HEK293T (cell line): ENCODE measurements at regions not wholly inside any gene's neighbourhood (a gene's known extent, or its start where the extent isn't known, plus 50 kb on each side); places are given as distances from the start of the nearest gene placed in this dataset.

Source experiments
- FOXM1 ChIP-seq: fragments of 450-650 bp; IDR thresholded peaks from 2 replicates; pipeline ENCODE4 v1.6.1; 2017; ENCODE audit warnings: mild to moderate bottlenecking, borderline replicate concordance
- LEF1 ChIP-seq: fragments of 450-650 bp; IDR thresholded peaks from 2 replicates; pipeline ENCODE4 v1.6.1; 2017; ENCODE audit warnings: mild to moderate bottlenecking, borderline replicate concordance
- SUZ12 ChIP-seq: fragments of 450-650 bp; IDR thresholded peaks from 2 replicates; pipeline ENCODE4 v1.6.1; 2016; ENCODE audit warnings: mild to moderate bottlenecking

DNA sequence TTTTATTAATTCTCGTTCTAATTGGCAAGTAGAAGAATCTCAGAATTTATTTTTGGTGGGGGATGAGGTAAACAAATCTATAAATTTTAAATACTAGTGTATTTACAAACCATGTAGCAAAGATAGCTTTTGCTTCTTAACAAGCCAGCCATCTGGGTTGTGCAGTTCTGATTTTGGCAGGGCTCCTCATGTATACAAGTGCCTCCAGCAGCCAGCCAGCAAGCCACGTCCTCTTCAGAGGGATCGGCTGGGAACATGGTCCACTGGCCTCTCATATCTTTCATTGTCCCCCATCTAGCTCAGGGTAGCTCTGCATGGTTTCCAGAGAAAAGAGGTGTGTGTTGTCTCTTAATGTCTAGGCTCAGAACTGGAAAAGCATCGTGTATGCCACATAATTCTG is 659.1 kb downstream of the MRPL39 start:
- TF ChIP-seq FOXM1 (no peak), SUZ12 (no peak), LEF1 (no peak)
